ENCODE measurements at regions not wholly inside any gene's neighbourhood (a gene's known extent, or its start where the extent isn't known, plus 50 kb on each side); places are given as distances from the start of the nearest gene placed in this dataset.

DNA sequence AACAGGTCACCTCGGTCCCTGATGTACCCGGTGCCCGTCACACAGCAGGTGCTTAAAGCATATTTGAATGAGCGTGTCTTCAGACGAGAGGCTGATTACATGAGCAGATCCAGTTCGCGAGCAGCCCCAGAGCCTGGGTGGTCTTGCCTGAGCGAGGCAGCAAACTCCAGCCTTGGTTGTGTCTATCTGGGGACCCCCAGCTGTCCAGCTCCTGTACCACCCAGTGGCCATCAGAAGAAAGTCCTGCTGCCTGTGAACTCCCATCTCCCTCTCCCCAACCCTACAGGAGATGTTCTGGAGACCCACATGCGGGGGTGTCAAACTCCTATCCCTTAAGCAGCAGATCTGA lies 174.2 kb downstream of the PHETA1 start:
- DNase-seq = no peak

GRCh38 chr12:111193977-111194702 lies 174.8 kb downstream of the PHETA1 start:
- no peak for DNase-seq

DNA sequence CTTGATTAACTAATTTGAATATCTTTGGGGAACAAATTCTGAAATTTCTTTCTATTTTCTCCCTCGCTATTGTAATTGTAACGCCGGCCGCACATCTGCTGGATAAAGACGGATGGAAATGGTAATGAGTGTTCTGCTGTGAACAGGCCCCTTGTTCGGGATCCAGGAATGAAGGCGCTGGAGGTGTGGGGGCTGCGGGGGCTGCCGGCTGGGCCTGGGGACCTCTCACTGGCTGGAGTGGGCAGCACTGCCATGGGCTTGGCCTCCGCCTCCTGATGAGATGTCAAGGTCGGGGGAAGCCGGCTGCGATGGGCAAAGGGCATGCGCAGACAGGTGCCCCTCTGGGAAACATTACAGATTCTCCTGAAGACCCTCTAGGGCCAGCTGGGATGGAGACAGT lies 175.4 kb downstream of the PHETA1 start:
- DNase-seq = no peak

DNA sequence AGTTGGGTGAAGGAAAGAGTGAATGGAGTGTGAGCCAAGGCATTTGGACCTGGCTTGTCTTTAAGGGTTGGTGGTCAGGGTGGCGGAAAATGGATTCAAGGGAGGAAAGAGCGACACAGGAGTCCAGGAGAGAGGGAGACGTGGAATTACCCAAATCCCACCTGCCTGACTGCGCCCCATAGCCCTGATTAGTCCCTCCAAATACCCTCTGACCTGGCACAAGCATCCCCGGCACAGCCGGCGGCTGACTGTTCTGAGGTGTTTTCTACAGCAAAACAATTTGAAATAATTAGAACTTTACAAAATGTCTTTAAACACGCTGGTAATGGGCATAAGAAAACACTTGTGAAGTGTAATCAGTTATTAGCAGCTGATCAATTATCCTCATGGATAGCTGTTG lies 175.8 kb downstream of the PHETA1 start:
- DNase-seq = no peak

GRCh38 chr12:111192647-111193046 lies 176.2 kb downstream of the PHETA1 start:
- no peak for DNase-seq

DNA sequence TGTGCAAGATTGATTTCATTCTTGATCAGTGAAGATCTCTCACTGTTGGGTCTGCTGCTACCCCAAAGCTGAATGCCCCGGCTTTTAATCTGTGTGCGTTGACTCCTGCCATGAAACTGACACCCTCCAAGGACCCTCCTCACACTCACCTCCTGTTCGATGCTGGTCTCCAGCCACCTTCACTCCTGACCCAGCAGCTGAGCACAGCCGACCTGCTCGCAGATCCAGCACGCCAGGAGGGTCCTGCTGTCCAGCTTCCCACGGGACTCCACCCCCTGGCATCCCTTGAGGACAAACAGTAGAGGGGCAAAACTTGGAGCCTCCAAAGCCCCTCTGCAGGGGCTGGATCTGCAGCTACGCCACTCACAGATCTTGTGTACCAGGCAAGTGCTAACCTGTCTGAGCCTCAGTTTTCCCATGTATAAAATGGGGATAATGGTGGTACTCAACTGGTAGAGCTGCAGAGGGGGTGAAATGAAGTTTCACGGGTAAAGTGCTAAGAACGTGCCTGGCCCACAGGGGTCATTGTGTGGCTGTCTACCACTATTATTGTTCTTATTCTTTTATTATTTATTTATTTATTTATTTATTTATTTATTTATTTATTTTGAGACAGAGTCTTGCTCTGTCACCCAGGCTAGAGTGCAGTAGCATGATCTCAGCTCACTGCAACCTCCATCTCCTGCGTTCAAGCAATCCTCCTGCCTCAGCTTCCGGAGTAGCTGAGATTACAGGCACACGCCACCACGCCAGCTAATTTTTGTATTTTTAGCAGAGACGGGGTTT lies 178.0 kb downstream of the PHETA1 start:
- no peak for DNase-seq

- DNase-seq = no peak
Measured at GRCh38 chr12:111189792-111190191, 179.1 kb downstream of the PHETA1 start.

DNA sequence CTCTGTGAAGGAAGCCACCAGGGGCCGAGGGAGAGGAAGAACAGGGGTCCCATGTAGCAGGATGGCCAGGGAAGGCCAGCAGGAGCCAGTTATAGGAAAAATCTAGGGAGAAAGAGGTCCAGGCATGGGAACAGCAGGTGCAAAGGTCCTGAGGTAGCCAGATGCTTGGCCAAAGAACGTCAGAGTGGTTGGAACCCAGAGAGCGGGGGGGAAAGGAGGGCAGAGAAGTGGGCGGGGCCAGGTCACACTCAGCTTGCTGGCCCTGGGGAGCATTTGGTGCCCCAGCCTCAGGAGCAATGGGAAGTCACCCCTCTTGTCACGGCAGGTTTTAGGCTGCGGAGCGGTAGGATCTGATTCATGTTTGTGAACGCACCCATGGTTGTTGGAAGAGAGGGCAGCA lies 180.5 kb downstream of the PHETA1 start:
- no peak for DNase-seq

- DNase-seq = no peak
Measured at GRCh38 chr12:111186347-111186746, 182.5 kb downstream of the PHETA1 start.

- no peak for DNase-seq
Measured at GRCh38 chr12:111185889-111186227, 183.0 kb downstream of the PHETA1 start.

GRCh38 chr12:111185206-111185888 lies 183.5 kb downstream of the PHETA1 start:
- no peak for DNase-seq

DNA sequence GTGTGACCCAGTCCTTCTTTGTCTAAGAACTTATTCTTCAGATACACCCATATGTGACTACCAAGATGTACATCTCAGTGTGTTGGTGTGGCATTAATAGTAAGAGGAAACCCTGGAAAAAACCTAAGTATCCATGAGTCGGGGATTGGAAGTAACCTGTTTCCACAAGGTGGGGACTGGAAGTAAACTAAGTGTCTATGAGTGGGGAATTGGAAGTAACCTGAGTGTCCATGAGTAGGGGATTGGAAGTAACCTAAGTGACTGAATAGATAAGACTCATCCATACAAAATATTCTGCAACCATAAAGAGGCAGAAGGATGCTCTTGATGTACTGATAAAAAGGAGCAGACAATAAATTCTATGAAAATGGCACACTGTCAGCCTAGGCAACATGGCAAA lies 184.7 kb downstream of the PHETA1 start:
- DNase-seq = no peak

- DNase-seq = no peak
Measured at GRCh38 chr12:111183094-111183493, 185.8 kb downstream of the PHETA1 start.

GRCh38 chr12:111182382-111182781 lies 186.5 kb downstream of the PHETA1 start:
- no peak for DNase-seq

- no peak for DNase-seq
Measured at GRCh38 chr12:111181143-111181726, 187.7 kb downstream of the PHETA1 start.

GRCh38 chr12:111180426-111181142 lies 188.3 kb downstream of the PHETA1 start:
- no peak for DNase-seq

- no peak for DNase-seq
Measured at GRCh38 chr12:111178181-111179081, 190.5 kb downstream of the PHETA1 start.

DNA sequence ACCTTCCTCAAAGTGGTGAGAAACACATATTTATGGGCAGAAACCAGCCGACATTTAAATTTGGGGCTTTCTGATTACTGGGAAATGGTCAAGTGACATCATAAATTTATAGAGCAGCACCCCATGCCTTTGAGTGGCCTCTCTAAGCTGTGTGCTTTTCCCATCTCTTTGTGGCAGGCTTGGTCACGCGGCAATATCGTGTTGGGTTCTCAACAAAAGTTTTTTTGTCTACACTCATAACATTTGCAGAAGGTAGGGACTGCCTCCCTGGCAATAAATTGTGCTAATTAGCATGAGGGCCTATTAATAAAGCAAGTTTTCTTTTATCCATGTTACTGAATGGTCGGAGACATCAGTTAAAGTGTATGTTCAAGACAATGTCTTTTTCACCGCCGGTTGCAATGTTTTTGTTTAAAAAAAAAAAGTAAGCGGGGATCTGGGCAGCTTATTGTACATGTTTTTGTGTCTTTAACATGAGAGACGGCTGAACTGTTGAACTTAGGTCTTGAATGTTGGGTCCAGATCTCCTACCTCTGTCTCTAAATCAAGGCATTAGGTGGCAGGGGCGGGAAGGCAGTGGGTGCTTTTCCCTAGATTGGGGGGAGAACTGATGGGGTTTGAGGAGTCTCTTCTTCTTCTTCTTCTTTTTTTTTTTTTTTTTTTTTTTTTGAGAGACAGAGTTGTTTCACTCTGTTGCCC lies 193.3 kb downstream of the PHETA1 start:
- no peak for DNase-seq

DNA sequence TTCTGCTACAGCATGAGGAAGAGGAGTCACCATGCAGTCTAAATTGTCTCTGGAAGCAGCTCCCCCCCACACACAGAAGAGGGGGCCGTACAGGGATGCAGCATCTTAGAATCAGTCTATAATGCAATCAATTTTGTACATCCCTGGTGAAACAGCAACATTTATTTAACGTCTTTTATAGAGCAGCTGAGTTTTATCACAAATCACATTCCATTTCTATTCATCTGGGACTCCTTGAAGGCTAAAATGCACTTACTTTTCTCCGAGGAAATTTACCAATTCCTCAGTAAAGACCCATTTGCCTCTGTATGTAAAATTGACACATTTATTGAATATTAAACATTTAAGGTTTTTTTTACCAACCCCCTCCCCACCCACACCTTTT lies 193.9 kb downstream of the PHETA1 start:
- DNase-seq = no peak

- no peak for DNase-seq
Measured at GRCh38 chr12:111174251-111174960, 194.5 kb downstream of the PHETA1 start.

GRCh38 chr12:111173836-111174235 lies 195.1 kb downstream of the PHETA1 start:
- DNase-seq = no peak
